DMS 273 (cell line): ENCODE measurements at regions not wholly inside any gene's neighbourhood (a gene's known extent, or its start where the extent isn't known, plus 50 kb on each side); places are given as distances from the start of the nearest gene placed in this dataset.

Experiments
- DNase-seq: peaks from one replicate; lab custom pipeline; 2025; ENCODE audit not compliant: unreplicated experiment; lab: John Stamatoyannopoulos, UW

- DNase-seq = no peak
These were observed 499.3 kb downstream of the NXPH1 start for GRCh38 chr7:8932751-8933150.

GRCh38 chr7:8937204-8937603 lies 503.8 kb downstream of the NXPH1 start:
- DNase-seq = no peak

GRCh38 chr7:8938044-8938805 lies 504.8 kb downstream of the NXPH1 start:
- DNase-seq = peak; percentile 72

GRCh38 chr7:8939446-8939845 lies 506.0 kb downstream of the NXPH1 start:
- DNase-seq = no peak

- DNase-seq = no peak
These were observed 530.3 kb downstream of the NXPH1 start for GRCh38 chr7:8963722-8964121.

- DNase-seq = no peak
These were observed 531.8 kb downstream of the NXPH1 start for GRCh38 chr7:8965177-8965576.

GRCh38 chr7:8973601-8974000 lies 540.2 kb downstream of the NXPH1 start:
- no peak for DNase-seq

GRCh38 chr7:8975681-8976080 lies 542.3 kb downstream of the NXPH1 start:
- no peak for DNase-seq

GRCh38 chr7:8982338-8982992 lies 549.1 kb downstream of the NXPH1 start:
- no peak for DNase-seq

- no peak for DNase-seq
These were observed 551.8 kb downstream of the NXPH1 start for GRCh38 chr7:8985255-8985654.

GRCh38 chr7:8988267-8988666 lies 554.9 kb downstream of the NXPH1 start:
- DNase-seq = no peak

GRCh38 chr7:8991159-8991558 lies 557.8 kb downstream of the NXPH1 start:
- no peak for DNase-seq

GRCh38 chr7:8998762-8999161 lies 565.4 kb downstream of the NXPH1 start:
- no peak for DNase-seq

GRCh38 chr7:9013940-9014339 lies 580.5 kb downstream of the NXPH1 start:
- no peak for DNase-seq

- DNase-seq = no peak
These were observed 583.9 kb downstream of the NXPH1 start for GRCh38 chr7:9017286-9017685.

- peak; percentile 22 for DNase-seq
These were observed 589.0 kb downstream of the NXPH1 start for GRCh38 chr7:9022456-9022855.

GRCh38 chr7:9023675-9024294 lies 590.4 kb downstream of the NXPH1 start:
- no peak for DNase-seq

- DNase-seq = no peak
These were observed 592.7 kb downstream of the NXPH1 start for GRCh38 chr7:9026121-9026520.

GRCh38 chr7:9028012-9028411 lies 594.6 kb downstream of the NXPH1 start:
- DNase-seq = no peak

- no peak for DNase-seq
These were observed 596.5 kb downstream of the NXPH1 start for GRCh38 chr7:9029681-9030530.

GRCh38 chr7:9030976-9031375 lies 597.6 kb downstream of the NXPH1 start:
- no peak for DNase-seq
